Upper lobe of left lung (tissue), 4 donors: ENCODE measurements at regions not wholly inside any gene's neighbourhood (a gene's known extent, or its start where the extent isn't known, plus 50 kb on each side); places are given as distances from the start of the nearest gene placed in this dataset.

ENCODE experiments used
- CTCF ChIP-seq, 6 experiments: fragments of 450-650 bp in 4 of 6; fragments of 200-600 bp in 2 of 6; sonication (generic) in 2 of 6; IDR thresholded peaks; one replicate each; pipeline ENCODE4 v1.5.1; 2016 to 2019; ENCODE audit warnings: antibody characterized with exemption in 6 of 6
- POLR2A ChIP-seq, 4 donors: fragments of 450-650 bp; IDR thresholded peaks; one replicate each; pipeline ENCODE4 v1.5.1; 2016 to 2017; ENCODE audit warnings: antibody characterized with exemption in 4 of 4, mild to moderate bottlenecking in 2 of 4

DNA sequence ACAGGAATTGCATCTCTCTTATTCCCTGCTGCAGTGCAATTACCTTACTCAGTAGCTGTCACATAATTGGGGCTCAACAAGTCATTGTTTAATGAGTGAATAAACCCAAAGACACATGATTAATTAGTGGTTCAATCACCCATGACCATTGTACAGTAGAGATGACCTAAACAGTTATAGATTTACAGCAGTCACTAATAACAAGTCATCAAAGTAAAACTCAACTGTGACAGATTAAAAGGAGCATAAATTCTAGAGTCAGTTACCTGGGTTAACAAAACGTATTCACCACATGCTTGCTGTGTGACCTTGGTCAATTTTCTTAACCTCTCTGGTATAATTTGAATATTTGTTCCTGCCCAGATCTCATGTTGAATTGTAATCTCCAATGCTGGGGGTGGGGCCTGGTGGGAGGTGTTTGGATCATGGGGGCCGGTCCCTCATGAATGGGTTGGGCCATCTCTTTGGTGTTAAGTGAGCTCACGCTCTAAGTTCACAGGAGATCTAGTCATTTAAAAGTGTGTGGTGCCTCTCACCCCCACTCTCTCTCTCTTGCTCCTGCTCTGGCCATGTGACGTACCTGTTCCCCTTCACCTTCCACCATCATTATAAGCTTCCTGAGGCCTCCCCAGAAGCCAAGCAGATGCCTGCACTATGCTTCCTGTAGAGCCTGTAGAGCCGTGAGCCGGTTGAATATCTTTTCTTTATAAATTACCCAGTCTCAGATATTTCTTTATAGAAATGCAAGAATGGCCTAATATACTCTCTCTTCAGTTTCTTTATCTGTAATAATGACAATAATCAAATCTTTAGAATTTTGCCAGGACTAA lies 141.9 kb upstream of the PLEKHG7 start:
- TF ChIP-seq POLR2A (IDR thresholded peaks at IDR 0.05), result no peak
- TF ChIP-seq CTCF (IDR thresholded peaks at IDR 0.05), result no peak
